HEK293T (cell line): ENCODE measurements at regions not wholly inside any gene's neighbourhood (a gene's known extent, or its start where the extent isn't known, plus 50 kb on each side); places are given as distances from the start of the nearest gene placed in this dataset.

ENCODE experiments used
- ARNT ChIP-seq: fragments of 450-650 bp; IDR thresholded peaks from 2 replicates; pipeline ENCODE4 v1.6.1; 2017; ENCODE audit warnings: mild to moderate bottlenecking
- HDGF ChIP-seq: fragments of 450-650 bp; IDR thresholded peaks from 2 replicates; pipeline ENCODE4 v1.6.1; 2017; ENCODE audit warnings: antibody characterized with exemption, borderline replicate concordance
- NFRKB ChIP-seq: fragments of 450-650 bp; IDR thresholded peaks from 2 replicates; pipeline ENCODE4 v1.6.1; 2016; ENCODE audit warnings: mild to moderate bottlenecking, moderate library complexity
- SP1 ChIP-seq: fragments of 450-650 bp; IDR thresholded peaks from 2 replicates; pipeline ENCODE4 v1.6.1; 2017
- SUZ12 ChIP-seq: fragments of 450-650 bp; IDR thresholded peaks from 2 replicates; pipeline ENCODE4 v1.6.1; 2016; ENCODE audit warnings: mild to moderate bottlenecking

GRCh38 chr1:115461526-115461925 is 123.5 kb upstream of the NGF start:
- no peak for TF ChIP-seq ARNT
- no peak for TF ChIP-seq NFRKB
- no peak for TF ChIP-seq SP1
- TF ChIP-seq HDGF, result no peak
- TF ChIP-seq SUZ12, result no peak
